Testis (tissue), 2 donors: ENCODE measurements at regions not wholly inside any gene's neighbourhood (a gene's known extent, or its start where the extent isn't known, plus 50 kb on each side); places are given as distances from the start of the nearest gene placed in this dataset.

Experiments used
- POLR2A ChIP-seq: fragments of 450-650 bp; IDR thresholded peaks from one replicate; pipeline ENCODE4 v1.6.1; 2017; ENCODE audit warnings: antibody characterized with exemption, mild to moderate bottlenecking, moderate library complexity
- TF ChIP-seq, protein P1 (sequence below), 3 experiments: fragments of 450-650 bp in 2 of 3; fragments of 200-600 bp in 1 of 3; sonication (generic) in 1 of 3; IDR thresholded peaks; one replicate each; pipeline ENCODE4 v1.5.1; 2016 to 2019; ENCODE audit warnings: antibody characterized with exemption in 3 of 3, mild to moderate bottlenecking in 2 of 3, moderate library complexity in 1 of 3

DNA sequence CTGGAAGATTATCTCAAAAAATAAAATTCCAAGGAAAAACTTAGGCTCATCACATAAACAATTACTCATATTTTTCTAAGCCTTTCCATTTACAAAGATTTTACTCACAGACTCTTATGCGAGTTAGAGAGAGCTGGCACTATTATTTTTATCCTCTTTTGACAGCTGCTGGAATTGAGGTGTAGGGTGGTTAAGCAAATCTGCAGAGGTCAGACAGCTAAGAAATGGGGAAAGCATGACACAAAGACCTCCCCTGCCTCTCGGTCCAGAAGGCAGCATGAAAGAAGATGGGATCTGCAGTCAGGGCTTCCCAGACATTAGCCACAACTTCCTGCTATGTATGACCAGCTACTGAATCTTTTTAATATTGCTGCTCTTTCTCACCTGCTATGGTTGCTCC lies 89.9 kb upstream of the CPEB2 start:
- TF ChIP-seq, protein P1, sequence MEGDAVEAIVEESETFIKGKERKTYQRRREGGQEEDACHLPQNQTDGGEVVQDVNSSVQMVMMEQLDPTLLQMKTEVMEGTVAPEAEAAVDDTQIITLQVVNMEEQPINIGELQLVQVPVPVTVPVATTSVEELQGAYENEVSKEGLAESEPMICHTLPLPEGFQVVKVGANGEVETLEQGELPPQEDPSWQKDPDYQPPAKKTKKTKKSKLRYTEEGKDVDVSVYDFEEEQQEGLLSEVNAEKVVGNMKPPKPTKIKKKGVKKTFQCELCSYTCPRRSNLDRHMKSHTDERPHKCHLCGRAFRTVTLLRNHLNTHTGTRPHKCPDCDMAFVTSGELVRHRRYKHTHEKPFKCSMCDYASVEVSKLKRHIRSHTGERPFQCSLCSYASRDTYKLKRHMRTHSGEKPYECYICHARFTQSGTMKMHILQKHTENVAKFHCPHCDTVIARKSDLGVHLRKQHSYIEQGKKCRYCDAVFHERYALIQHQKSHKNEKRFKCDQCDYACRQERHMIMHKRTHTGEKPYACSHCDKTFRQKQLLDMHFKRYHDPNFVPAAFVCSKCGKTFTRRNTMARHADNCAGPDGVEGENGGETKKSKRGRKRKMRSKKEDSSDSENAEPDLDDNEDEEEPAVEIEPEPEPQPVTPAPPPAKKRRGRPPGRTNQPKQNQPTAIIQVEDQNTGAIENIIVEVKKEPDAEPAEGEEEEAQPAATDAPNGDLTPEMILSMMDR (IDR thresholded peaks at IDR 0.05): no peak
- no peak for TF ChIP-seq POLR2A
